Large intestine (tissue), 3 donors: ENCODE measurements at regions not wholly inside any gene's neighbourhood (a gene's known extent, or its start where the extent isn't known, plus 50 kb on each side); places are given as distances from the start of the nearest gene placed in this dataset.

Experiments
- DNase-seq, 2 donors: peaks; one replicate each; pipeline versions ENCODE4 v3.0.0 to v3.0.0-alpha.2; 2013
- H3K27ac ChIP-seq: one replicate; pipeline ENCODE4 v1.5.1; 2013; ENCODE audit warnings: low read length
- H3K27me3 ChIP-seq: 2 replicates; pipeline ENCODE4 v1.6.1; 2013; ENCODE audit warnings: low read length; ENCODE audit not compliant: control insufficient read depth, insufficient read depth
- H3K36me3 ChIP-seq: 2 replicates; pipeline ENCODE4 v1.6.1; 2013; ENCODE audit warnings: low read length; ENCODE audit not compliant: control insufficient read depth, insufficient read depth
- H3K4me1 ChIP-seq: one replicate; pipeline ENCODE4 v1.6.1; 2013; ENCODE audit warnings: low read length; ENCODE audit not compliant: control insufficient read depth, insufficient read depth
- H3K4me3 ChIP-seq: one replicate; pipeline ENCODE4 v1.5.1; 2013; ENCODE audit warnings: low read length
- H3K9me3 ChIP-seq: one replicate; pipeline ENCODE4 v1.6.1; 2013; ENCODE audit warnings: mild to moderate bottlenecking, low read depth, low read length, moderate library complexity; ENCODE audit not compliant: control insufficient read depth
- WGBS: methylation state at CpG from one replicate; pipeline ENCODE4 v1.1.5; 2013; ENCODE audit warnings: low lambda C conversion rate; ENCODE audit not compliant: insufficient coverage; 5-methylcytosine and 5-hydroxymethylcytosine counted together

DNA sequence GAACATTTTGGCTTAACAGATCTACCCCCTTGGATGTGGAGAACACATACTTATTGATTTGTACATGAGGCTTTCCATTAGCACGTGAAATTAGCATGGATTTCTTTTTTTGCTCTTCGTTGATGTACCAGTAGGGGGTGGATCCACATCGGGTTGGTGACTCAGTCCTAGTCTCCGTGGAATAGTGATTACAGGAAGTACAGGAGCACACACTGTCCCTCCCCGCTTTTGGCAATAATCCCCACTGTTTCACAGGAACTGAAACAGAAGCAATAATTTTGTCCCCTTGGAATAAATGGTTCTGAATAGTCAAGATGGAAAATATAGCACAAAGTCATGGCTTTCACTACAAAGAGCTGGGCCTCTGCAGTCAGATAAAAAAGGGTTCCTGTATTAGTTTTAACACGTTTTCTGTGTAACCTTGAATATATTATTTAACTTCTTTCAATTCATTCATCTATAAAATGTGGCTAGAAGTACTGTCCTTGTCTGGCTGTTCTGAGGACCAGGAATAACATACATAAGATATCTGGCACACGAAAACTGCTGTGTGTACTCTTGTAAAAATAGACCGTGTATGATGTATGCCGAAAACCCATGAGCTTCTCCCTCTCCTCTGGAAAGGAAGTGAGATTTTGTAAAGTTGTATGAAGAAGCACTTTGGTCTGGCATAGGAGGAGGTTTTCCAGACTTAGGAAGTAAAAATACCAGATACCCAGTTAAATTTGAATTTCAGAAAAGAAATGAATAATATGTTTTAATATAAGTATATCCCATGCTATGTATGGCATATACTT is 229.2 kb downstream of the GALR1 start:
- Histone ChIP-seq H3K4me3 (no peak overlapping the region), H3K9me3 (no peaks in the 10 kb centered on the region), H3K27ac (no peak overlapping the region), H3K4me1 (no peaks in the 10 kb centered on the region), H3K36me3 (no peaks in the 10 kb centered on the region), H3K27me3 (no peaks in the 10 kb centered on the region)
- no CpG with 5 or more reads among the region's 9 CpGs for WGBS
- no peak for DNase-seq

GRCh38 chr18:77481541-77481940 is 231.9 kb downstream of the GALR1 start:
- no peaks in the 10 kb centered on the region for H3K9me3 ChIP-seq
- H3K27ac ChIP-seq = no peak overlapping the region
- no peaks in the 10 kb centered on the region for H3K36me3 ChIP-seq
- WGBS = no CpG with 5 or more reads among the region's 3 CpGs
- H3K4me3 ChIP-seq = no peak overlapping the region
- H3K4me1 ChIP-seq = no peaks in the 10 kb centered on the region
- no peak for DNase-seq
- H3K27me3 ChIP-seq = no peaks in the 10 kb centered on the region

DNA sequence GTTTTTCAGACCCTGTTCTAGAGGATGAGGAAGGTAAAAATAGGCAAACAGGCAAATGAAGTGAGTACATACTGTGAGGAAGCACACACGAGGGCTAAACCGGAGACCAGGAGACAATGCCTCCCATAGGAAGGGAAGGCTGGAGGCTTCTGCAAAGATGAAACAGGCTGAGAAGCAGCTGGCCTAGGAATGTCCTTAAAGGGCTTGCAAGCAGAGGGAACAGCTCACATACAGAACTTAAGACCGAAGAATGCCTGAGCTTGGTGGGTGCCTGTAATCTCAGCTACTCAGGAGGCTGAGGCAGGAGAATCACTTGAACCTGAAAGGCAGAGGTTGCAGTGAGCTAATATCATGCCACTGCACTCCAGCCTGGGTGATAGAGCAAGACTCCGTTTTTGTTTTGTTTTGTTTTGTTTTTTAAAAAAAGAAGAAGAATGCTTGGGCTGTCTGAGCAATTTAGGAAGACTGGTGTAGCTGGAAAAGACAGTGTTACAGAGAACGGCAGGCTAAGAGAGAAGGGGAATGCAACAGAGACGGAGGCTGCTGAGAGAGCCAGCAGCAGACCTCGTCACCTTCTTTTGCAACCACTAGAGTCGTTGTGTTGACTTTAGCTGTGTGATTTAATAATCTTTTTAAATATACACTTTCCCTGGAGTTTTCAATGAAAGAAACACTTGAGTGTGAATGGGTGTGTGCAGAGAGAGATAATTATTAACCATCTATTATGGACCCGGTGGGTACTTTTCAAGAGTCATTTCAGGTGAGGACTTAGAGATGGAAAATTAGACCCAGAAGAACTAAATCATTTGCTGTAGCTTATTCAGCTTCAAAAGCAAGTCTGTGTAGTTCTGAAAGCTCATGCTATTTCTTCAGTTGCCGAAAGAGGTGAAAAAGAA is 232.8 kb downstream of the GALR1 start:
- WGBS = 59% methylated on average over 3 of the region's 10 CpGs
- no peaks in the 10 kb centered on the region for H3K27me3 ChIP-seq

GRCh38 chr18:77486985-77487384 is 237.3 kb downstream of the GALR1 start:
- Histone ChIP-seq H3K27me3 (no peaks in the 10 kb centered on the region), H3K4me3 (no peak overlapping the region), H3K27ac (no peak overlapping the region), H3K4me1 (no peaks in the 10 kb centered on the region), H3K36me3 (no peaks in the 10 kb centered on the region), H3K9me3 (no peaks in the 10 kb centered on the region)
- no peak for DNase-seq
- WGBS = no CpG with 5 or more reads among the region's 3 CpGs

More for the DNA sequence above, 232.8 kb downstream of the GALR1 start:
- no peaks in the 10 kb centered on the region for H3K9me3 ChIP-seq
- H3K4me1 ChIP-seq = no peaks in the 10 kb centered on the region
- no peak overlapping the region for H3K4me3 ChIP-seq
- no peaks in the 10 kb centered on the region for H3K36me3 ChIP-seq
- no peak overlapping the region for H3K27ac ChIP-seq
- no peak for DNase-seq

GRCh38 chr18:77487951-77488740 is 238.5 kb downstream of the GALR1 start:
- no peaks in the 10 kb centered on the region for H3K4me1 ChIP-seq
- H3K36me3 ChIP-seq = no peaks in the 10 kb centered on the region
- no peak overlapping the region for H3K27ac ChIP-seq
- no peaks in the 10 kb centered on the region for H3K9me3 ChIP-seq
- 77% methylated on average over 3 of the region's 7 CpGs for WGBS
- no peaks in the 10 kb centered on the region for H3K27me3 ChIP-seq
- H3K4me3 ChIP-seq = no peak overlapping the region
- no peak for DNase-seq

DNA sequence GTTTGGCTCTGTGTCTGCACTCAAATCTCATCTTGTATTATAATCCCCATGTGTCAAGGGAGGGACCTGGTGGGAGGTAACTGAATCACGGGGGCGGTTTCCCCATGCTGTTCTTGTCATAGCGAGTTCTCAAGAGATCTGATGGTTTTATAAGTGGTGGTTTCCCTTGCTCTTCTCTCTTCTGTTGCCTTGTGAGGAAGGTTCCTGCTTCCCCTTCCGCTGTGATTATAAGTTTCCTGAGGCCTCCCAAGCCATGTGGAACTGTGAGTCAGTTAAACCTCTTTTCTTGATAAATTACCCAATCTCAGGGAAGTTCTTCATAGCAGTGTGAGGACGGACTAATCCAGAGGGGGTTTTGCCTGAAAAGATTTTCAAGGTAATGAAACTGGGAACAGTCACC is 245.4 kb downstream of the GALR1 start:
- DNase-seq = no peak
- no peak overlapping the region for H3K4me3 ChIP-seq
- no peak overlapping the region for H3K27ac ChIP-seq
- no peaks in the 10 kb centered on the region for H3K27me3 ChIP-seq
- no peaks in the 10 kb centered on the region for H3K4me1 ChIP-seq
- peaks cover 4% of the 10 kb centered on the region for H3K9me3 ChIP-seq
- no CpG with 5 or more reads among the region's 5 CpGs for WGBS
- H3K36me3 ChIP-seq = no peaks in the 10 kb centered on the region

DNA sequence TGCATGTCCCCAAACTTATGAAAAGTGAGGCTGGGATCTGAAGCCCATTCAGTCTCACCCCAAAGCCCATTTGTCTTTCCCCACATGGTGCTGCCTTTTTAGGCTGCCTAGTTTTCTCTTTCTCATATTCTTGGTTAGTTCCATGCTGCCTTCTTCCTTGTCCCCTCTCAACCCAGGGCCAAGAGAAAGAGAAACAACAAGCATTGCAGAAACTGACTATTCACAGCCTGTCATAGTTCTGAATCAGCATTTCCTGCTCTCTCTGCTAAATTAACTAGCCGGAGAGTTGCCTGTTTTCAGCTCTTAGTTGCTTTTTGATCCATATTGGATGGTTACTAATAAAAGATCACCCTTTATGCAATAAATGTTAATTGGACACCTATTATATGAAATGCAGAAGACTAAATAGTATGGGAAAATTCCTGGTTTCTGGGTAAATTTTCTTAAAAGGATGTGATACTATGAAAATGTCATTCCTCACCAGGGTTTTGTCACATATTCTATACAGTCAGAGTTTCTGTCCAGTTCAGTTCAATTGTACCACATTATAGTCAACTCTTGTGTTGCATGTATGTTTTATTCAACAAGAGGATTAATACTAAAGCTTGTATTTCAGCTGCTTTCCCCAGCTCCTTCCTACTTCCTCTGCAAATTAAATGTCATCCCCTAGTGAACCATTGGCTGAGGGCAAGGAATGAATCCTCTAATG is 246.5 kb downstream of the GALR1 start:
- Histone ChIP-seq H3K27me3 (no peaks in the 10 kb centered on the region), H3K36me3 (no peaks in the 10 kb centered on the region), H3K27ac (no peak overlapping the region), H3K9me3 (peaks cover 4% of the 10 kb centered on the region), H3K4me1 (no peaks in the 10 kb centered on the region), H3K4me3 (no peak overlapping the region)
- DNase-seq = no peak
- WGBS = 60% methylated on average over 1 of the region's 1 CpG

GRCh38 chr18:77501266-77501665 is 251.6 kb downstream of the GALR1 start:
- H3K4me3 ChIP-seq = no peak overlapping the region
- H3K27ac ChIP-seq = no peak overlapping the region
- WGBS = no CpG with 5 or more reads among the region's 2 CpGs
- no peak for DNase-seq
- peaks cover 4% of the 10 kb centered on the region for H3K9me3 ChIP-seq
- no peaks in the 10 kb centered on the region for H3K4me1 ChIP-seq
- no peaks in the 10 kb centered on the region for H3K27me3 ChIP-seq
- no peaks in the 10 kb centered on the region for H3K36me3 ChIP-seq

DNA sequence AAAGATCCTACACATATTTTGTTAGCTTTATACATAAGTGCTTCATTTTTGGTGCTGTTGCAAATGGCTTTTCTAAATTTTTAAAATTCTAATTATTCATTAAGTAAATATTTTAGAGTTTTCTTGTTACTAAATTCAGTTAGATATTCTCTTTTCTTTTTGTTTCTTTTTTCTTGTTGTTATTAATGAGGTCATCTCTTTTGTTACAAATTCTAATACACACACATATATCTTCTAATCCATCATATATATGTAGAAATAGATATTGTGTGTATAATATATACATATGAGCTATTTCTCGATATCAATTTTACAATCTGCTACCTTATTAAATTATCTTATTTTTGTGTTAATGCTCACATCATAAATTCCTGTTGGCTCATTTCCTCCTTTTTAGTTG is 255.9 kb downstream of the GALR1 start:
- H3K4me3 ChIP-seq = no peak overlapping the region
- WGBS = 86% methylated on average over 1 of the region's 1 CpG

DNA sequence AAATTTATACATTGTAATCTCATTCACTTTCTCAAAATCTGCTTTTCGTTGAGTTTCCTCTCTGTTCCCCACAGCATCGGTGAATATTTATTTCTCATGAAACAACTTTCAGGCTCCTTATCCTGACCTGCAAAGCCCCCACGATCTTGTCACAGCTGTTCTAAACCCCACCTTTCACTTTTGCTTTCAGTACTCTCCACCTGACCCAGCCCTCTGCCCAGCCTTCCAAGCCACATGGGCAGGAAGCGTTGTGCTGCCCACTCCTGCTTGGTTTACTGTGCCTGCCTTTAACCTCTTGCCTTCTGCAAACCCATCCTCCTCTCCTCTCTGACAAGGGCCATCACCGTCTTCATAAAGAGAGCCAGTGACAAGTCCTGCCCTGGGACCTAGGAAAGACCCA is 262.5 kb downstream of the GALR1 start:
- Histone ChIP-seq H3K27me3 (no peaks in the 10 kb centered on the region), H3K27ac (no peak overlapping the region), H3K4me1 (no peaks in the 10 kb centered on the region), H3K4me3 (no peak overlapping the region), H3K36me3 (no peaks in the 10 kb centered on the region), H3K9me3 (no peaks in the 10 kb centered on the region)
- no peak for DNase-seq
- WGBS = 83% methylated on average over 3 of the region's 5 CpGs

More for the DNA sequence above, 255.9 kb downstream of the GALR1 start:
- no peak overlapping the region for H3K27ac ChIP-seq
- H3K36me3 ChIP-seq = no peaks in the 10 kb centered on the region
- DNase-seq = no peak
- H3K9me3 ChIP-seq = no peaks in the 10 kb centered on the region
- no peaks in the 10 kb centered on the region for H3K4me1 ChIP-seq
- no peaks in the 10 kb centered on the region for H3K27me3 ChIP-seq
